Mucosa of descending colon (tissue), 3 donors: ENCODE measurements at regions not wholly inside any gene's neighbourhood (a gene's known extent, or its start where the extent isn't known, plus 50 kb on each side); places are given as distances from the start of the nearest gene placed in this dataset.
"Not testable (repeated sequence)": the region's sequence is repeated elsewhere in the genome, so short reads cannot be mapped to it uniquely, and the experiment has no call there.

Experiments used
- ATAC-seq: fragments of 200-7000 bp; cut with Tn5 transposase; one replicate; pipeline ENCODE4 v1.9.1; 2020; ENCODE audit warnings: mild to moderate bottlenecking, moderate library complexity
- DNase-seq, 3 donors: peaks; one replicate each; pipeline ENCODE4 v3.0.0-alpha.2; 2020
- H3K36me3 ChIP-seq: fragments of 200-600 bp; one replicate; pipeline ENCODE4 v1.8.0; 2021; ENCODE audit warnings: low read depth, mild to moderate bottlenecking
- H3K4me1 ChIP-seq: fragments of 200-600 bp; one replicate; pipeline ENCODE4 v1.8.0; 2021; ENCODE audit warnings: low read depth, mild to moderate bottlenecking
- H3K4me3 ChIP-seq: fragments of 200-600 bp; one replicate; pipeline ENCODE4 v1.8.0; 2021; ENCODE audit warnings: mild to moderate bottlenecking
- H3K9me3 ChIP-seq: fragments of 200-600 bp; one replicate; pipeline ENCODE4 v1.8.0; 2021; ENCODE audit warnings: mild to moderate bottlenecking
- intact Hi-C, 2 donors: fragments of 100-400 bp; cut with DNase I in 1 of 2; cut with micrococcal nuclease in 1 of 2; formaldehyde crosslinking; loops; one replicate each; pipeline versions ENCODE4 v1.11.0 to v1.11.1; 2022; cut with DNase I, micrococcal nuclease
- TF ChIP-seq, protein P1 (sequence below): fragments of 200-600 bp; IDR thresholded peaks from one replicate; pipeline ENCODE4 v1.8.0; 2022; ENCODE audit warnings: antibody characterized with exemption, mild to moderate bottlenecking
- donor health status: DM: no; HTN: no; CAD: no; lungs with moderate emphysema.
- donor health status: DM: no; HTN: no; CAD: no.
- donor health status: DM: no; HTN: yes; CAD: no.

DNA sequence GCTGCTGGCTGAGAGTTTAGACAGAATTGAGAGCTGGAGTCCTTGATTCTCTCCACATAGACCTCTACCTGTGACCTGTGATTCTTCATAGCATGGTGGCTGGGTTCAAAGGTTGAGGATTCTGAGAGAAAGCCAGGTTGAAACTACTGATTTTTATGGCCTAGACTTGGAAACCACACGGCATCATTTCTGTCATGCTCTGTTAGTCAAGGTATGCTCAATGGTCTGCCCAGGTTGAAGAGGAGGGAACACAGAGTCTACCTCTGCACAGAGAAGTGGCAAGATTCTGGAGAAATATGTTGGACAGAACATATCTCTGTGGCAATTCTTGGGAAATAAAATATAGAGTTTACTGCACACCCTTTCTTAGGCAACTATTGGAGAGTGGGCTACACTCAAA, 57.2 kb upstream of the CXorf66 start:
- intact Hi-C loops = no loop called here
- no peaks in the 10 kb centered on the region for H3K9me3 ChIP-seq
- no peaks in the 10 kb centered on the region for H3K36me3 ChIP-seq
- DNase-seq = no peak
- no peak overlapping the region for H3K4me3 ChIP-seq
- H3K4me1 ChIP-seq = no peaks in the 10 kb centered on the region
- TF ChIP-seq, protein P1, sequence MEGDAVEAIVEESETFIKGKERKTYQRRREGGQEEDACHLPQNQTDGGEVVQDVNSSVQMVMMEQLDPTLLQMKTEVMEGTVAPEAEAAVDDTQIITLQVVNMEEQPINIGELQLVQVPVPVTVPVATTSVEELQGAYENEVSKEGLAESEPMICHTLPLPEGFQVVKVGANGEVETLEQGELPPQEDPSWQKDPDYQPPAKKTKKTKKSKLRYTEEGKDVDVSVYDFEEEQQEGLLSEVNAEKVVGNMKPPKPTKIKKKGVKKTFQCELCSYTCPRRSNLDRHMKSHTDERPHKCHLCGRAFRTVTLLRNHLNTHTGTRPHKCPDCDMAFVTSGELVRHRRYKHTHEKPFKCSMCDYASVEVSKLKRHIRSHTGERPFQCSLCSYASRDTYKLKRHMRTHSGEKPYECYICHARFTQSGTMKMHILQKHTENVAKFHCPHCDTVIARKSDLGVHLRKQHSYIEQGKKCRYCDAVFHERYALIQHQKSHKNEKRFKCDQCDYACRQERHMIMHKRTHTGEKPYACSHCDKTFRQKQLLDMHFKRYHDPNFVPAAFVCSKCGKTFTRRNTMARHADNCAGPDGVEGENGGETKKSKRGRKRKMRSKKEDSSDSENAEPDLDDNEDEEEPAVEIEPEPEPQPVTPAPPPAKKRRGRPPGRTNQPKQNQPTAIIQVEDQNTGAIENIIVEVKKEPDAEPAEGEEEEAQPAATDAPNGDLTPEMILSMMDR = no peak
- ATAC-seq = no peak

DNA sequence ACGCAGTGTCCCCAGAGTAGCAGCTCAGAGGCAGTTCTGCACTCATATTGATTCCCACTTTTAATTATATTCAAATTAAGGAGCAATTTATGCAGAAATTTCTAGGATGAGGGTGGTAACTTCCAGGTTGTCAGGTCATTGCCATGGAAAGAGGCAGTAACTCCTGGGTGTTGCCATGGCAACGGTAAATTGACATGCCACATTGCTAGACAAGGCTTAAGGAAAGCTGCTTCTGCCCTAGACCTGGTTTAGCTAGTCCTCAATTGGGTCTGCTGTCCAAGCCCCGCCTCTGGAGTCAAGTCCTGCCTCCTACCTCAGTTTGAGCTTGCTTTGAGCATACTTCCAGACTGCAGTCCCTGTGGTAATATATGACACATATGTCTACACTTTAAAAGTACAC, 53.8 kb upstream of the CXorf66 start:
- H3K4me3 ChIP-seq, DNase-seq, intact Hi-C loops, H3K9me3 ChIP-seq, ATAC-seq, H3K36me3 ChIP-seq, H3K4me1 ChIP-seq: not testable (repeated sequence)
